ENCODE measurements at regions not wholly inside any gene's neighbourhood (a gene's known extent, or its start where the extent isn't known, plus 50 kb on each side); places are given as distances from the start of the nearest gene placed in this dataset.

- no peak for DNase-seq
Measured at GRCh38 chr12:91418221-91419090, 235.8 kb upstream of the DCN start.

GRCh38 chr12:91417650-91418049 is 235.0 kb upstream of the DCN start:
- no peak for DNase-seq

GRCh38 chr12:91414636-91415035 is 232.0 kb upstream of the DCN start:
- no peak for DNase-seq

- no peak for DNase-seq
Measured at GRCh38 chr12:91413581-91414546, 231.2 kb upstream of the DCN start.

GRCh38 chr12:91406920-91407341 is 224.3 kb upstream of the DCN start:
- DNase-seq, result peak in 1 of 2 donors; percentile 19

GRCh38 chr12:91404441-91404840 is 221.8 kb upstream of the DCN start:
- no peak for DNase-seq

- DNase-seq, result no peak
Measured at GRCh38 chr12:91401190-91401589, 218.6 kb upstream of the DCN start.

- DNase-seq, result no peak
Measured at GRCh38 chr12:91400271-91400670, 217.7 kb upstream of the DCN start.

GRCh38 chr12:91397866-91398532 is 215.4 kb upstream of the DCN start:
- DNase-seq, result no peak

GRCh38 chr12:91396293-91396692 is 213.7 kb upstream of the DCN start:
- no peak for DNase-seq

GRCh38 chr12:91395628-91396135 is 213.1 kb upstream of the DCN start:
- DNase-seq, result no peak

- DNase-seq, result no peak
Measured at GRCh38 chr12:91394903-91395302, 212.3 kb upstream of the DCN start.

GRCh38 chr12:91388573-91388972 is 206.0 kb upstream of the DCN start:
- no peak for DNase-seq

- DNase-seq, result no peak
Measured at GRCh38 chr12:91387461-91388134, 205.0 kb upstream of the DCN start.

GRCh38 chr12:91384806-91385205 is 202.2 kb upstream of the DCN start:
- no peak for DNase-seq

GRCh38 chr12:91384366-91384765 is 201.7 kb upstream of the DCN start:
- DNase-seq, result no peak

GRCh38 chr12:91383099-91383498 is 200.5 kb upstream of the DCN start:
- no peak for DNase-seq

- peak; percentile 87 to 92 for DNase-seq
Measured at GRCh38 chr12:91382081-91382543, 199.5 kb upstream of the DCN start.

- no peak for DNase-seq
Measured at GRCh38 chr12:91381309-91381804, 198.7 kb upstream of the DCN start.

- no peak for DNase-seq
Measured at GRCh38 chr12:91380631-91381030, 198.0 kb upstream of the DCN start.

- DNase-seq, result no peak
Measured at GRCh38 chr12:91379051-91379775, 196.6 kb upstream of the DCN start.

Measured in stimulated activated CD4-positive, alpha-beta T cell treated with anti-CD3 and anti-CD28 coated beads, Interleukin-2, amount 100 ng/mL, for 24 hours (primary cell).